ENCODE measurements at regions not wholly inside any gene's neighbourhood (a gene's known extent, or its start where the extent isn't known, plus 50 kb on each side); places are given as distances from the start of the nearest gene placed in this dataset.

GRCh38 chr2:147792966-147793617, 51.7 kb upstream of the ACVR2A start:
- DNase-seq (ENCODE audit: low spot score) = peak; percentile 58

GRCh38 chr2:147790580-147790979, 54.2 kb upstream of the ACVR2A start:
- no peak for DNase-seq (ENCODE audit: low spot score)

- DNase-seq (ENCODE audit: low spot score) = peak; percentile 10
Observed at GRCh38 chr2:147789720-147790119, 55.1 kb upstream of the ACVR2A start.

GRCh38 chr2:147789287-147789686, 55.5 kb upstream of the ACVR2A start:
- no peak for DNase-seq (ENCODE audit: low spot score)

GRCh38 chr2:147782141-147782930, 62.5 kb upstream of the ACVR2A start:
- peak; percentile 38 for DNase-seq (ENCODE audit: low spot score)

GRCh38 chr2:147779440-147779839, 65.4 kb upstream of the ACVR2A start:
- DNase-seq (ENCODE audit: low spot score) = no peak

GRCh38 chr2:147777394-147777793, 67.4 kb upstream of the ACVR2A start:
- DNase-seq (ENCODE audit: low spot score) = no peak

- no peak for DNase-seq (ENCODE audit: low spot score)
Observed at GRCh38 chr2:147774805-147775204, 70.0 kb upstream of the ACVR2A start.

- peak; percentile 15 for DNase-seq (ENCODE audit: low spot score)
Observed at GRCh38 chr2:147773479-147773878, 71.3 kb upstream of the ACVR2A start.

GRCh38 chr2:147772781-147773180, 72.0 kb upstream of the ACVR2A start:
- DNase-seq (ENCODE audit: low spot score) = no peak

GRCh38 chr2:147763861-147764260, 81.0 kb upstream of the ACVR2A start:
- DNase-seq (ENCODE audit: low spot score) = no peak

GRCh38 chr2:147760984-147761383, 83.8 kb upstream of the ACVR2A start:
- DNase-seq (ENCODE audit: low spot score) = peak; percentile 30

GRCh38 chr2:147759536-147759935, 85.3 kb upstream of the ACVR2A start:
- DNase-seq (ENCODE audit: low spot score) = no peak

- no peak for DNase-seq (ENCODE audit: low spot score)
Observed at GRCh38 chr2:147758821-147759220, 86.0 kb upstream of the ACVR2A start.

GRCh38 chr2:147756069-147756468, 88.8 kb upstream of the ACVR2A start:
- no peak for DNase-seq (ENCODE audit: low spot score)

- DNase-seq (ENCODE audit: low spot score) = no peak
Observed at GRCh38 chr2:147740211-147740927, 104.5 kb upstream of the ACVR2A start.

- no peak for DNase-seq (ENCODE audit: low spot score)
Observed at GRCh38 chr2:147739508-147739907, 105.3 kb upstream of the ACVR2A start.

GRCh38 chr2:147718831-147719230, 126.0 kb upstream of the ACVR2A start:
- DNase-seq (ENCODE audit: low spot score) = no peak

GRCh38 chr2:147716906-147717305, 127.9 kb upstream of the ACVR2A start:
- no peak for DNase-seq (ENCODE audit: low spot score)

- DNase-seq (ENCODE audit: low spot score) = no peak
Observed at GRCh38 chr2:147715807-147716206, 129.0 kb upstream of the ACVR2A start.

- no peak for DNase-seq (ENCODE audit: low spot score)
Observed at GRCh38 chr2:147714582-147714981, 130.2 kb upstream of the ACVR2A start.

- no peak for DNase-seq (ENCODE audit: low spot score)
Observed at GRCh38 chr2:147713349-147713748, 131.5 kb upstream of the ACVR2A start.

- no peak for DNase-seq (ENCODE audit: low spot score)
Observed at GRCh38 chr2:147712051-147712450, 132.8 kb upstream of the ACVR2A start.
